Pancreas (tissue), 10 donors: ENCODE measurements at regions not wholly inside any gene's neighbourhood (a gene's known extent, or its start where the extent isn't known, plus 50 kb on each side); places are given as distances from the start of the nearest gene placed in this dataset.

Experiments
- ATAC-seq, 4 donors: fragments of 200-7000 bp; cut with Tn5 transposase; one replicate each; pipeline versions ENCODE4 v1.8.0 to v1.9.1; 2020; ENCODE audit warnings: mild to moderate bottlenecking in 4 of 4, moderate library complexity in 4 of 4
- DNase-seq, 6 donors: peaks; one replicate each; pipeline ENCODE4 v3.0.0-alpha.2; 2020
- FAIRE-seq: peaks from 2 replicates; lab custom pipeline; 2012; peaks lifted over from hg19 to GRCh38; lab: Jason Lieb, UNC
- H3K27ac ChIP-seq, 4 donors: fragments of 200-600 bp; sonication (generic); 1 replicate in 3 of 4; 2 replicates in 1 of 4; pipeline versions ENCODE4 v1.5.0 to v1.8.0; 2020
- H3K27me3 ChIP-seq, 4 donors: fragments of 200-600 bp; one replicate each; pipeline ENCODE4 v1.8.0; 2021
- H3K36me3 ChIP-seq, 3 donors: fragments of 200-600 bp; sonication (generic) in 1 of 3; one replicate each; pipeline versions ENCODE4 v1.5.0 to v1.8.0; 2020 to 2021
- H3K4me1 ChIP-seq, 3 donors: fragments of 200-600 bp; one replicate each; pipeline ENCODE4 v1.8.0; 2021
- H3K4me3 ChIP-seq, 4 donors: fragments of 200-600 bp; sonication (generic) in 2 of 4; one replicate each; pipeline versions ENCODE4 v1.5.0 to v1.8.0; 2020 to 2021
- H3K9me3 ChIP-seq, 4 donors: fragments of 200-600 bp; one replicate each; pipeline ENCODE4 v1.8.0; 2021
- WGBS, 2 donors: extraction: QIAGEN DNeasy Blood & Tissue Kit; methylation state at CpG; one replicate each; pipeline ENCODE4 v1.1.7; 2013; 5-methylcytosine and 5-hydroxymethylcytosine counted together
- intact Hi-C, 3 donors: fragments of 100-400 bp; cut with DNase I; formaldehyde crosslinking; loops; one replicate each; pipeline versions ENCODE4 v1.11.1 to v1.14.2; 2022
- TF ChIP-seq, protein P1 (sequence below), 4 donors: fragments of 200-600 bp; sonication (generic) in 3 of 4; IDR thresholded peaks; one replicate each; pipeline versions ENCODE4 v1.5.0 to v1.8.0; 2021; ENCODE audit warnings: antibody characterized with exemption in 4 of 4
- donor health status: healthy with polysubstance abuse.
- donor health status: DM: no; HTN: no; CAD: no; lungs with moderate emphysema.
- donor health status: DM: no; HTN: no; CAD: no.
- donor health status: control.
- donor health status: control.
- donor health status: Bipolar disorder and iron deficiency.
- donor health status: DM: yes; HTN: yes; CAD: no.
- donor health status: DM: no; HTN: no; CAD: no.
- donor health status: DM: no; HTN: no; CAD: no.
- donor health status: DM: yes; HTN: yes; CAD: no.

DNA sequence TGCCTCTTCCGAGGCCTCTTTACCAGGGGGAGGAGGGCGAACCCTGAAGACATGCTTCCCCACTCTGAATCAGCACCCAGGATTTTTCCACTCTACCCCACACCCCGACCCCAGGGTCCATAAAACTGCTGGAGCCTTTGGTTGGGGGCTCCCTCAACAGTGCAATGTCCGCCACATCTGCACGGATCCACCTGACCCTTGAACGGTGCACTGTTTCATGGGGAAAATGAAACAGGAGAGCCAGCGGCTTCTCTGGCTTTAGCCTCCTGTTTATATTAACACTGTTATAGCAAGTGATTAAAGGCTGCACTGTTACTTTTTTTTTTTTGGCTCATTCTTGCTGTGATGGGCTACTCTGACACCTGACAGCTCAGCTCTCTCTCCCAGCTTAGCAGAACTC, 124.1 kb upstream of the DLG1 start:
- H3K27ac ChIP-seq = no peak overlapping the region
- FAIRE-seq (no peak), DNase-seq (no peak), ATAC-seq (no peak)
- H3K9me3 ChIP-seq = no peaks in the 10 kb centered on the region
- no peaks in the 10 kb centered on the region for H3K36me3 ChIP-seq
- H3K4me1 ChIP-seq = no peaks in the 10 kb centered on the region
- no peak overlapping the region for H3K4me3 ChIP-seq
- intact Hi-C loops = no loop called here
- 86 to 90% methylated on average over 7 of the region's 7 CpGs for WGBS, 2 donors
- TF ChIP-seq, protein P1, sequence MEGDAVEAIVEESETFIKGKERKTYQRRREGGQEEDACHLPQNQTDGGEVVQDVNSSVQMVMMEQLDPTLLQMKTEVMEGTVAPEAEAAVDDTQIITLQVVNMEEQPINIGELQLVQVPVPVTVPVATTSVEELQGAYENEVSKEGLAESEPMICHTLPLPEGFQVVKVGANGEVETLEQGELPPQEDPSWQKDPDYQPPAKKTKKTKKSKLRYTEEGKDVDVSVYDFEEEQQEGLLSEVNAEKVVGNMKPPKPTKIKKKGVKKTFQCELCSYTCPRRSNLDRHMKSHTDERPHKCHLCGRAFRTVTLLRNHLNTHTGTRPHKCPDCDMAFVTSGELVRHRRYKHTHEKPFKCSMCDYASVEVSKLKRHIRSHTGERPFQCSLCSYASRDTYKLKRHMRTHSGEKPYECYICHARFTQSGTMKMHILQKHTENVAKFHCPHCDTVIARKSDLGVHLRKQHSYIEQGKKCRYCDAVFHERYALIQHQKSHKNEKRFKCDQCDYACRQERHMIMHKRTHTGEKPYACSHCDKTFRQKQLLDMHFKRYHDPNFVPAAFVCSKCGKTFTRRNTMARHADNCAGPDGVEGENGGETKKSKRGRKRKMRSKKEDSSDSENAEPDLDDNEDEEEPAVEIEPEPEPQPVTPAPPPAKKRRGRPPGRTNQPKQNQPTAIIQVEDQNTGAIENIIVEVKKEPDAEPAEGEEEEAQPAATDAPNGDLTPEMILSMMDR (IDR thresholded peaks at IDR 0.05) = no peak
- no peaks in the 10 kb centered on the region for H3K27me3 ChIP-seq

DNA sequence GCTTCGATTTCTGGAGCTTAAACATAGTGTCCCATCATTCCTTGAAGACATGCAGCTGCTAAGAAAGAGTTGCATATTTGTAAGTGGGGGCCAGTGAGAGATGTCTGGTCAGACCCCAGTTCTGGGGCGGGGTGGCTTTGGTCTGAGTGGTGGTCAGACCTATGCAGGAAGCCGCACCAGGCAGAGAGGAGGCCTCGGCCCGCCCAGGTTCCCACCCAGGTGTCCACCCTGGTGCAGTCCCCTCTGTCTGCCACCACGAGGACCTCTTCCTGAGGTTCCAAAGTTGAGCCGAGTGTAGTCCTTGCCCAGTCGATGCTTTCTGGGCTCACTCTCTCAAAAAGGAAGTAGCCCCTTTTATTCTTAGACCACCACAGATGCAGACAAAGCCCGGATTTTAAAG, 122.6 kb upstream of the DLG1 start:
- Histone ChIP-seq H3K27me3 (no peaks in the 10 kb centered on the region), H3K4me1 (no peaks in the 10 kb centered on the region), H3K36me3 (no peaks in the 10 kb centered on the region), H3K27ac (no peak overlapping the region), H3K9me3 (no peaks in the 10 kb centered on the region), H3K4me3 (no peak overlapping the region)
- no peak for FAIRE-seq
- TF ChIP-seq, protein P1 (IDR thresholded peaks at IDR 0.05) = no peak
- intact Hi-C loops = no loop called here
- WGBS, 2 donors = 81 to 92% methylated on average over 9 of the region's 9 CpGs
- no peak for ATAC-seq
- DNase-seq = no peak

DNA sequence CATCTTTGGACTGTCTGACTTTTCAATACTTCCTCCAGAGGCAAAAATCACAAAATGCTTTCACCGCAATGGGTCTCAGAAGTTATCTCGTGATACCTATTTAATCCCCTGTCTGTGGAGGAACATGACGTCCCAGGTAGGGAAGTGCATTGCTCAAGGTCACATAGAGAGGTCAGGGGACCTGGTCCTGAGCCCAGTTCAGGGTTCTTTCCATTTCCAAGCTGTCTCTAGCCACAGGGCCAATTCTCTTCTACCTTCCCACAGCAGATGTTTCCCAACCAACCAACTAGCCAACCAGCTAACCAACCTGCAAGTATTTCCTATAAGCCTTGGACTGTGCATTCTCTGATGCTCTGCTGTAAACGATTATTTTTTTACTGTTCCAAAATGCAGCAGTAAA, 122.2 kb upstream of the DLG1 start:
- TF ChIP-seq, protein P1 (IDR thresholded peaks at IDR 0.05) = no peak
- Histone ChIP-seq H3K9me3 (no peaks in the 10 kb centered on the region), H3K36me3 (no peaks in the 10 kb centered on the region), H3K4me3 (no peak overlapping the region), H3K27me3 (no peaks in the 10 kb centered on the region), H3K27ac (no peak overlapping the region), H3K4me1 (no peaks in the 10 kb centered on the region)
- no peak for ATAC-seq
- no peak for FAIRE-seq
- 66 to 71% methylated on average over 4 of the region's 4 CpGs for WGBS, 2 donors
- intact Hi-C loops = no loop called here
- no peak for DNase-seq

DNA sequence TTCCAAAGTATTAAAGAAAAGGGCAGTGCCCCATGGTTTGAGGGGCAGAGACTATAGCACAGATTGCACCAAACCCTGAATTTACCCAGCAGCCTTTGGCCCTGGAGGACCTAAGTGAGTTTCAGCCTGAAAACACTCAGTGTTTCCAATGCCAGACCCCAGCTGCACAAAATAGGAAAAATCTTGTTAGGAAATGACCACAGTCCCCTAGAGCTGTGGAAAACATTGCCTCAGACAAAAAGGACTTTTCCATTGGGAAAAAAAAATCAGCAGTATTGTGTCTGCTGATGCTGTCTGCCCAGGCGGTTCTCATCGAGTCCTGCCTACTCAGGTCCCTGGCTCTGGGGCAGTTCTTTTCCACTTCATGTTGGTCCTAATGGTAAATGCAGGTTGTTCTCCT, 121.7 kb upstream of the DLG1 start:
- no peak for ATAC-seq
- Histone ChIP-seq H3K27ac (no peak overlapping the region), H3K9me3 (no peaks in the 10 kb centered on the region)

DNA sequence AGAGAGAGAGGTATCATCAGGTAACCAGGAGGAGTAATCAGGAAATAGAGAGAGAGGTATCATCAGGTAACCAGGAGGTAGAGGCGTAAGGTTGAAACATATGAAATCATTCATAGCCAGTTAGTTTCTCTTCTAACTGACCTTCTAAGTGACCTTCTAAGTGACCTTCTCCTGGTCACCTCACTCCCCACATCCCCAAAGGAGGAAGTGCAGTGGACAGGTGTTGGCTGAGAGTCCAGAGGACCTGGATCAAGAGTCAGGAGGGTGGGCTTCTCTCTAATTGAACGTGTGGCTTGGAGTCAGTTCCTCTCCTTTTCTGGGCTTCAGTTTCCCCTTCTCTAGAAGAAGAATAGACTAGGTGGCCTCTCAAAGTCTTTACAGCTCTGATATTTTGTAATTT, 121.3 kb upstream of the DLG1 start:
- no peaks in the 10 kb centered on the region for H3K27me3 ChIP-seq
- H3K27ac ChIP-seq = no peak overlapping the region
- no peaks in the 10 kb centered on the region for H3K4me1 ChIP-seq
- H3K4me3 ChIP-seq = no peak overlapping the region
- ATAC-seq (no peak), FAIRE-seq (no peak), DNase-seq (no peak)
- 76 to 78% methylated on average over 2 of the region's 2 CpGs for WGBS, 2 donors
- H3K36me3 ChIP-seq = no peaks in the 10 kb centered on the region
- H3K9me3 ChIP-seq = no peaks in the 10 kb centered on the region
- TF ChIP-seq, protein P1 (IDR thresholded peaks at IDR 0.05) = no peak
- intact Hi-C loops = no loop called here

More for the DNA sequence above, 121.7 kb upstream of the DLG1 start:
- intact Hi-C loops = no loop called here
- 90 to 98% methylated on average over 2 of the region's 2 CpGs for WGBS, 2 donors
- FAIRE-seq (no peak), DNase-seq (no peak)
- H3K4me3 ChIP-seq = no peak overlapping the region
- no peaks in the 10 kb centered on the region for H3K4me1 ChIP-seq
- TF ChIP-seq, protein P1 (IDR thresholded peaks at IDR 0.05) = no peak
- H3K36me3 ChIP-seq = no peaks in the 10 kb centered on the region
- H3K27me3 ChIP-seq = no peaks in the 10 kb centered on the region
